Ovary (tissue), 3 donors: ENCODE measurements at regions not wholly inside any gene's neighbourhood (a gene's known extent, or its start where the extent isn't known, plus 50 kb on each side); places are given as distances from the start of the nearest gene placed in this dataset.

Source experiments
- EP300 ChIP-seq: sonication (generic); formaldehyde crosslinking; IDR thresholded peaks from one replicate; pipeline ENCODE4 v1.6.1; 2017; ENCODE audit warnings: antibody characterized with exemption
- POLR2A ChIP-seq: fragments of 450-650 bp; IDR thresholded peaks from one replicate; pipeline ENCODE4 v1.6.1; 2017; ENCODE audit warnings: antibody characterized with exemption, mild to moderate bottlenecking, moderate library complexity
- TF ChIP-seq, protein P1 (sequence below), 3 donors: fragments of 450-650 bp in 2 of 3; fragments of 200-600 bp in 1 of 3; IDR thresholded peaks; one replicate each; pipeline versions ENCODE4 v1.5.1 to v1.8.0; 2016 to 2022; ENCODE audit warnings: antibody characterized with exemption in 3 of 3, mild to moderate bottlenecking in 1 of 3
- donor health status: DM: no; HTN: no; CAD: no.

DNA sequence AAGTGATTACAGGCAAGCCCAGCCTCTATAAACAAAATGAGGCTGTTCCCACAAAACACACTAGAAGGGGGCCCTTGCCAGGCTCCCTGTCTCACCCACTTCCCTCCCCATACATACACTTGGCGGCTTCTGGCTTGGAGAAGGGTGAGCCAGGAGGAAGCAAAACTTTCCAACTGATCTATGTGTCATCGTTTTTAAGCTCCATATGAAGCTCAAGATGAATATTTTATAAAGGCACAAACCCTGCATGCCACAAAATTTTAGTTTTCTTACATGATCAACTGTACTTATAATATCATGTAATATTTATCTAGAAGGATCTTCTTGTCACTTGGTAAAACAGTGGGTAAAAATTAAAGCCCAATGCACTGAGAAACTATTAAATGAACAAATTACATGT lies 80.8 kb upstream of the TJP1 start:
- TF ChIP-seq, protein P1, sequence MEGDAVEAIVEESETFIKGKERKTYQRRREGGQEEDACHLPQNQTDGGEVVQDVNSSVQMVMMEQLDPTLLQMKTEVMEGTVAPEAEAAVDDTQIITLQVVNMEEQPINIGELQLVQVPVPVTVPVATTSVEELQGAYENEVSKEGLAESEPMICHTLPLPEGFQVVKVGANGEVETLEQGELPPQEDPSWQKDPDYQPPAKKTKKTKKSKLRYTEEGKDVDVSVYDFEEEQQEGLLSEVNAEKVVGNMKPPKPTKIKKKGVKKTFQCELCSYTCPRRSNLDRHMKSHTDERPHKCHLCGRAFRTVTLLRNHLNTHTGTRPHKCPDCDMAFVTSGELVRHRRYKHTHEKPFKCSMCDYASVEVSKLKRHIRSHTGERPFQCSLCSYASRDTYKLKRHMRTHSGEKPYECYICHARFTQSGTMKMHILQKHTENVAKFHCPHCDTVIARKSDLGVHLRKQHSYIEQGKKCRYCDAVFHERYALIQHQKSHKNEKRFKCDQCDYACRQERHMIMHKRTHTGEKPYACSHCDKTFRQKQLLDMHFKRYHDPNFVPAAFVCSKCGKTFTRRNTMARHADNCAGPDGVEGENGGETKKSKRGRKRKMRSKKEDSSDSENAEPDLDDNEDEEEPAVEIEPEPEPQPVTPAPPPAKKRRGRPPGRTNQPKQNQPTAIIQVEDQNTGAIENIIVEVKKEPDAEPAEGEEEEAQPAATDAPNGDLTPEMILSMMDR (IDR thresholded peaks at IDR 0.05): no peak
- TF ChIP-seq POLR2A: no peak
- no peak for TF ChIP-seq EP300
